ENCODE measurements at regions not wholly inside any gene's neighbourhood (a gene's known extent, or its start where the extent isn't known, plus 50 kb on each side); places are given as distances from the start of the nearest gene placed in this dataset.

GRCh38 chr3:181764544-181764943, 52.8 kb downstream of the SOX2 start:
- DNase-seq (ENCODE audit: low read depth in 2 of 2) = no peak

- no peak for DNase-seq (ENCODE audit: low read depth in 2 of 2)
These were observed 58.6 kb downstream of the SOX2 start for GRCh38 chr3:181770296-181770695.

- DNase-seq (ENCODE audit: low read depth in 2 of 2) = no peak
These were observed 59.4 kb downstream of the SOX2 start for GRCh38 chr3:181771120-181771519.

GRCh38 chr3:181772166-181772565, 60.4 kb downstream of the SOX2 start:
- DNase-seq (ENCODE audit: low read depth in 2 of 2) = no peak

- DNase-seq (ENCODE audit: low read depth in 2 of 2) = no peak
These were observed 62.2 kb downstream of the SOX2 start for GRCh38 chr3:181773921-181774320.

- no peak for DNase-seq (ENCODE audit: low read depth in 2 of 2)
These were observed 70.7 kb downstream of the SOX2 start for GRCh38 chr3:181782306-181782954.

- DNase-seq (ENCODE audit: low read depth in 2 of 2) = no peak
These were observed 78.8 kb downstream of the SOX2 start for GRCh38 chr3:181790561-181790960.

GRCh38 chr3:181791056-181791955, 79.6 kb downstream of the SOX2 start:
- DNase-seq (ENCODE audit: low read depth in 2 of 2) = no peak

- no peak for DNase-seq (ENCODE audit: low read depth in 2 of 2)
These were observed 81.3 kb downstream of the SOX2 start for GRCh38 chr3:181793006-181793405.

GRCh38 chr3:181794011-181794790, 82.5 kb downstream of the SOX2 start:
- DNase-seq (ENCODE audit: low read depth in 2 of 2) = no peak

GRCh38 chr3:181796641-181797040, 84.9 kb downstream of the SOX2 start:
- no peak for DNase-seq (ENCODE audit: low read depth in 2 of 2)

GRCh38 chr3:181797431-181797830, 85.7 kb downstream of the SOX2 start:
- no peak for DNase-seq (ENCODE audit: low read depth in 2 of 2)

GRCh38 chr3:181805703-181806102, 94.0 kb downstream of the SOX2 start:
- no peak for DNase-seq (ENCODE audit: low read depth in 2 of 2)

- no peak for DNase-seq (ENCODE audit: low read depth in 2 of 2)
These were observed 96.3 kb downstream of the SOX2 start for GRCh38 chr3:181808053-181808452.

GRCh38 chr3:181823716-181824115, 112.0 kb downstream of the SOX2 start:
- DNase-seq (ENCODE audit: low read depth in 2 of 2) = no peak

GRCh38 chr3:181824961-181825360, 113.2 kb downstream of the SOX2 start:
- no peak for DNase-seq (ENCODE audit: low read depth in 2 of 2)

GRCh38 chr3:181839039-181839915, 127.6 kb downstream of the SOX2 start:
- no peak for DNase-seq (ENCODE audit: low read depth in 2 of 2)

GRCh38 chr3:181839916-181840297, 128.2 kb downstream of the SOX2 start:
- no peak for DNase-seq (ENCODE audit: low read depth in 2 of 2)

- no peak for DNase-seq (ENCODE audit: low read depth in 2 of 2)
These were observed 132.5 kb downstream of the SOX2 start for GRCh38 chr3:181844211-181844610.

- no peak for DNase-seq (ENCODE audit: low read depth in 2 of 2)
These were observed 135.6 kb downstream of the SOX2 start for GRCh38 chr3:181847276-181847675.

- no peak for DNase-seq (ENCODE audit: low read depth in 2 of 2)
These were observed 139.3 kb downstream of the SOX2 start for GRCh38 chr3:181851063-181851462.
